HCT116 (cell line): ENCODE measurements at regions not wholly inside any gene's neighbourhood (a gene's known extent, or its start where the extent isn't known, plus 50 kb on each side); places are given as distances from the start of the nearest gene placed in this dataset.

Experiments used
- ATAC-seq: fragments of 200-7000 bp; cut with Tn5 transposase; 2 replicates; pipeline ENCODE4 v1.9.1; 2020; ENCODE audit warnings: mild to moderate bottlenecking, moderate library complexity
- BruUV-seq: library from RNA; stranded (reverse); fragments of 400-500 nt; replicated peaks from 2 replicates; lab custom pipeline; 2021; lab: Mats Ljungman, UMichigan
- CTCF ChIA-PET: fragments of 300-600 bp; sonication (Branson Sonifier 250); formaldehyde crosslinking; loops from one replicate; lab custom pipeline; 2021; ENCODE audit warnings: antibody characterized with exemption; lab: Charles Lee
- POLR2A ChIA-PET: fragments of 300-600, 350-600 bp; sonication (Branson Sonifier 250); formaldehyde crosslinking; loops from one replicate; lab custom pipeline; 2021; ENCODE audit warnings: antibody characterized with exemption; lab: Charles Lee
- RAD21 ChIA-PET, 2 experiments: fragments of 300-600 bp; sonication (Branson Sonifier 250); formaldehyde crosslinking; loops; one replicate each; lab custom pipeline; 2023; ENCODE audit warnings: low total read pairs in 2 of 2; ENCODE audit not compliant: uncharacterized antibody in 2 of 2, unreplicated experiment in 2 of 2, low non-redundant PET in 1 of 2; lab: Charles Lee
- DNase-seq: peaks from one replicate; pipeline ENCODE4 v3.0.0-alpha.2; 2010; ENCODE audit warnings: low read depth, low spot score
- H2AFZ ChIP-seq: fragments of 200-600 bp; shearing (Covaris generic), sonication (generic); 2 replicates; pipeline ENCODE4 v1.6.1; 2017; ENCODE audit warnings: low read depth, mixed run types, mixed read lengths, antibody characterized with exemption, low read length; ENCODE audit not compliant: poor library complexity, severe bottlenecking
- H3K27ac ChIP-seq: 2 replicates; pipeline ENCODE4 v1.5.1; 2012; ENCODE audit warnings: low read depth, low read length
- H3K27me3 ChIP-seq: fragments of 200-600 bp; sonication (generic); 2 replicates; pipeline ENCODE4 v1.6.1; 2016; ENCODE audit warnings: mixed run types, low read length, mixed read lengths; ENCODE audit not compliant: insufficient read depth
- H3K36me3 ChIP-seq, 2 experiments: fragments of 200-500 bp in 1 of 2; fragments of 200-600 bp in 1 of 2; sonication (Bioruptor generic) in 1 of 2; sonication (generic) in 1 of 2; 2 replicates each; pipeline versions ENCODE4 v1.5.1 to v1.6.1; 2014 to 2016; ENCODE audit warnings: low read length in 2 of 2, inconsistent platforms in 1 of 2, mixed read lengths in 1 of 2, mixed run types in 1 of 2; ENCODE audit not compliant: insufficient read depth in 2 of 2, control insufficient read depth in 1 of 2
- H3K4me1 ChIP-seq, 2 experiments: fragments of 200-600 bp in 1 of 2; sonication (generic) in 1 of 2; 2 replicates each; pipeline versions ENCODE4 v1.5.1 to v1.6.1; 2012 to 2017; ENCODE audit warnings: low read length in 2 of 2, inconsistent platforms in 1 of 2, mild to moderate bottlenecking in 1 of 2, mixed read lengths in 1 of 2, mixed run types in 1 of 2, moderate library complexity in 1 of 2; ENCODE audit not compliant: insufficient read depth in 2 of 2, control insufficient read depth in 1 of 2
- H3K4me2 ChIP-seq: fragments of 200-600 bp; sonication (generic); 2 replicates; pipeline ENCODE4 v1.6.1; 2017; ENCODE audit warnings: mixed run types, low read length, mixed read lengths
- H3K4me3 ChIP-seq, 2 experiments: fragments of 200-600 bp in 1 of 2; sonication (generic) in 1 of 2; replicated peaks in 1 of 2; 2 replicates each; pipeline ENCODE4 v1.5.1; 2011 to 2016; ENCODE audit warnings: low read length in 2 of 2, control low read depth in 1 of 2, low read depth in 1 of 2, mild to moderate bottlenecking in 1 of 2, mixed read lengths in 1 of 2, mixed run types in 1 of 2
- H3K79me2 ChIP-seq: fragments of 200-600 bp; sonication (generic); 2 replicates; pipeline ENCODE4 v1.6.1; 2017; ENCODE audit warnings: mild to moderate bottlenecking, mixed run types, low read length, moderate library complexity, mixed read lengths; ENCODE audit not compliant: insufficient read depth
- H3K9ac ChIP-seq: fragments of 200-600 bp; sonication (generic); 2 replicates; pipeline ENCODE4 v1.6.1; 2016; ENCODE audit warnings: low read length, mixed read lengths
- H3K9me2 ChIP-seq: fragments of 200-600 bp; sonication (generic), shearing (Covaris generic); 2 replicates; pipeline ENCODE4 v1.6.1; 2017; ENCODE audit warnings: mixed run types, mild to moderate bottlenecking, moderate library complexity; ENCODE audit not compliant: insufficient read depth
- H3K9me3 ChIP-seq, 2 experiments: fragments of 200-500 bp in 1 of 2; fragments of 200-600 bp in 1 of 2; sonication (Bioruptor generic) in 1 of 2; sonication (generic) in 1 of 2; 2 replicates each; pipeline ENCODE4 v1.6.1; 2014 to 2017; ENCODE audit warnings: low read length in 2 of 2, mixed read lengths in 2 of 2, inconsistent platforms in 1 of 2, low read depth in 1 of 2, mild to moderate bottlenecking in 1 of 2, mixed run types in 1 of 2, moderate library complexity in 1 of 2; ENCODE audit not compliant: control insufficient read depth in 1 of 2, insufficient read depth in 1 of 2
- H4K20me1 ChIP-seq: fragments of 200-600 bp; sonication (generic), shearing (Covaris generic); 2 replicates; pipeline ENCODE4 v1.6.1; 2017; ENCODE audit warnings: mixed run types, mild to moderate bottlenecking, moderate library complexity; ENCODE audit not compliant: insufficient read depth
- ATF3 ChIP-seq: IDR thresholded peaks from 2 replicates; pipeline ENCODE4 v1.6.1; 2012
- CEBPB ChIP-seq: IDR thresholded peaks from 2 replicates; pipeline ENCODE4 v1.6.1; 2012; ENCODE audit warnings: low read depth
- ELF1 ChIP-seq: IDR thresholded peaks from 2 replicates; pipeline ENCODE4 v1.6.1; 2012; ENCODE audit warnings: low read depth, borderline replicate concordance
- POLR2AphosphoS5 ChIP-seq: IDR thresholded peaks from 2 replicates; pipeline ENCODE4 v1.6.1; 2011; ENCODE audit warnings: mild to moderate bottlenecking, low read depth, low read length, moderate library complexity
- REST ChIP-seq: IDR thresholded peaks from 2 replicates; pipeline ENCODE4 v1.6.1; 2012; ENCODE audit warnings: low read depth
- SP1 ChIP-seq: IDR thresholded peaks from 2 replicates; pipeline ENCODE4 v1.6.1; 2012; ENCODE audit warnings: low read depth
- TCF7L2 ChIP-seq: IDR thresholded peaks from 2 replicates; pipeline ENCODE4 v1.7.0; 2011; ENCODE audit warnings: borderline replicate concordance, inconsistent platforms; ENCODE audit not compliant: insufficient read depth, insufficient read length; ENCODE audit errors: extremely low read depth
- intact Hi-C: fragments of 100-400 bp; cut with micrococcal nuclease; formaldehyde crosslinking; loops from 2 replicates; pipeline ENCODE4 v1.10.0; 2022

GRCh38 chrX:63581906-63582305 lies 203.1 kb downstream of the ARHGEF9 start:
- no peak overlapping the region for H2AFZ ChIP-seq
- TF ChIP-seq POLR2AphosphoS5 = no peak
- TF ChIP-seq ATF3 = no peak
- TF ChIP-seq CEBPB = no peak
- no peak for TF ChIP-seq ELF1
- no peak for TF ChIP-seq TCF7L2
- POLR2A ChIA-PET = no interaction called here
- RAD21 ChIA-PET = no interaction called here
- intact Hi-C loops = no loop called here
- H3K79me2 ChIP-seq = no peaks in the 10 kb centered on the region
- CTCF ChIA-PET = no interaction called here
- H3K27ac ChIP-seq = no peak overlapping the region
- no peaks in the 10 kb centered on the region for H3K9me3 ChIP-seq
- no peak overlapping the region for H3K4me2 ChIP-seq
- H3K4me3 ChIP-seq = no peak overlapping the region
- no peaks in the 10 kb centered on the region for H3K36me3 ChIP-seq
- H3K27me3 ChIP-seq = no peaks in the 10 kb centered on the region
- no peaks in the 10 kb centered on the region for H4K20me1 ChIP-seq
- H3K9ac ChIP-seq = no peak overlapping the region
- ATAC-seq = no peak
- H3K4me1 ChIP-seq = no peaks in the 10 kb centered on the region
- no peak for DNase-seq
- no peaks in the 10 kb centered on the region for H3K9me2 ChIP-seq
- BruUV-seq = no TSS peak

DNA sequence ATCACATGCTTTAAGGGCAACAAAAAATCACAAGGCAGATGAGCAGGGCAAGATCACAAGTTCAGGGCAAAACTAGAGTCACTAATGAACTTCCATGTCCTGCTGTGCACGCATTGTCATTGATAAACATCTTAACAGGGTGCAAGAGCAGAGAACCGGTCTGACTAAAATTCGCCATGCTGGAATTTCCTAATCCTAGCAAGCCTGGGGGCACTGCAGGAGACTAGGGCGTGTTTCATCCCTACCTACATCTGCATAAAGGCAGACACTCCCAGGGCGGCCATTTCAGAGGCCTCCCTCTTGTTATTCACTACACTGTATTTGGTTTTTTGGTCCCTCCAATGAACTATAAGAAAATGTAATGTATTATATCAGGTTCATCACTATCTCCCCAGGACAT lies 203.6 kb downstream of the ARHGEF9 start:
- no peak overlapping the region for H2AFZ ChIP-seq
- ChIA-PET POLR2A (no interaction called here), CTCF (no interaction called here), RAD21 (no interaction called here)
- H3K4me1 ChIP-seq = no peaks in the 10 kb centered on the region
- ATAC-seq (no peak), DNase-seq (no peak)
- TF ChIP-seq TCF7L2 (no peak), SP1 (no peak), ATF3 (no peak), CEBPB (no peak), REST (no peak)
- no peaks in the 10 kb centered on the region for H3K36me3 ChIP-seq
- H3K4me2 ChIP-seq = no peak overlapping the region
- H3K27ac ChIP-seq = no peak overlapping the region
- H3K9me3 ChIP-seq = no peaks in the 10 kb centered on the region
- H3K9ac ChIP-seq = no peak overlapping the region
- no peaks in the 10 kb centered on the region for H4K20me1 ChIP-seq
- H3K27me3 ChIP-seq = no peaks in the 10 kb centered on the region
- intact Hi-C loops = no loop called here
- no peak overlapping the region for H3K4me3 ChIP-seq
- no TSS peak for BruUV-seq
- H3K9me2 ChIP-seq = no peaks in the 10 kb centered on the region
- no peaks in the 10 kb centered on the region for H3K79me2 ChIP-seq
